ENCODE measurements at regions not wholly inside any gene's neighbourhood (a gene's known extent, or its start where the extent isn't known, plus 50 kb on each side); places are given as distances from the start of the nearest gene placed in this dataset.

DNA sequence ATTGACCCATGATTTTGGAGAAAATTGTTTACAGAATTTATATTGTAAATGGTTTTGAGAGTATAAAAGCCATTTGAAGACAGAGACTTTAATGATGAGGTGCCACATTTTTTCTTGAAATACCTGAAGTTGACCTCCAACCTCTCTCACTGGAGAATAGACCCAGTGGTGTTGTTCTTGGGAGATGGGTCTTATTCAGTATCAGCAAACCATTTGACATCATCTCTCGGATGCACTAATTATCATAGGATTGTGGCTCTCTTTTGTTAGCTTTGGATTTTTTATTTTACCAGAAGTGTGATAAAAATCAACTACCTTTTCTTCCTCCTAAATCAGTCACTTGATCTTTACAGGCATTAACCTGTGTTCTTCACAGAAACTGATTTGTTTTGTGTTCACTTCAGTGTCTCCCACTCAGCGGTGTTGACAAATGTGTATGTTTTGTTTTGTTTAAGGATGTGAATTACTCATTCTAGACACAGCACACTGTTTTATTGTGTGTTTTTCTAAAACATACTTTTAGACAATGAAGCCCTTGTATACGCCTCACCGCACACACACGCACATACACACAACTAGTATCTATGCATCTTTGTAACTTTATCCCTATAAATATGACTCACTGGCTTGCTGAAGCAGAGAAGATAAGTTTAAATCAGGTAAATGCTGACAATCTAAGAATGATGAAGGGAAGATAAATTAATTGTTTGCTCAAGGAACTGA is 455.6 kb downstream of the INHBA start:
- DNase-seq (ENCODE audit: low read depth) = peak; percentile 78

DNA sequence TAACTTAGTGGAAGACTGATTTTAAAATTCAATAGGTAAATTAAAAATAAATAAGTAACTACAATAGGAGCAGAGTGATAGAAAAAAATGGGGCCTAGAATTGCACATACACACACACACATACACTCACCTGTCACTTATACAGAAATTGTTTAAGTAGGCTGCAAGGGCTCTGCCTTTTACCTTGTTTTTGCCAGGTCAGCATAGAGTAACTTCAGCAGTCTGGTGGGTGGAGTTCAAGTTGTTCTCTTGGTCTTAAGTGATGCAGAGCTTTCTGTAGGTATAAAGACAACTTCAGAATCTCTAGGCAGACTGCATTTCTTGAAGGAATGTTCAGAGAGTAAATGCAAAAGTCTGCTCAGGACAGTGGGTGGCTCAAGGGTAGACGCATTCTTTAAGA is 457.0 kb downstream of the INHBA start:
- no peak for DNase-seq (ENCODE audit: low read depth)

DNA sequence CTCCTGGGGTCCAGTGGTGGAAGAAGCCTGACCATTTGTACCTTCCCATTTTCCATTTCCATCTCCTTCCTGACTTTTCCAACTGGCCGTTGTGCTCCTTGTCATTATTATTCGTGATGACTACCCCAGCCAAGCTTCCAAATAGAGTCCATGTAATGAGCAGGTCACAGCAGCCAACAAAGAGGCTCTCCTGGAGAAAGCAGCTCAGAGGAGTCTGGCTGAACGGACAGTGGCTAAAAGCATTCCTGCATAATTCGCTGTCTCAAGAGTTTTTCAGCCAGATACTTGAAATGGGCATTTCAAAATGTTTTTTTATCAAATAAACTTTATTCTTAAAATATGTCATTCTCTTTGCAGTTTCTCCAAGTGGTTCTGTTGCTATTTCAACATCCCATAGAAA is 458.6 kb downstream of the INHBA start:
- no peak for DNase-seq (ENCODE audit: low read depth)

DNA sequence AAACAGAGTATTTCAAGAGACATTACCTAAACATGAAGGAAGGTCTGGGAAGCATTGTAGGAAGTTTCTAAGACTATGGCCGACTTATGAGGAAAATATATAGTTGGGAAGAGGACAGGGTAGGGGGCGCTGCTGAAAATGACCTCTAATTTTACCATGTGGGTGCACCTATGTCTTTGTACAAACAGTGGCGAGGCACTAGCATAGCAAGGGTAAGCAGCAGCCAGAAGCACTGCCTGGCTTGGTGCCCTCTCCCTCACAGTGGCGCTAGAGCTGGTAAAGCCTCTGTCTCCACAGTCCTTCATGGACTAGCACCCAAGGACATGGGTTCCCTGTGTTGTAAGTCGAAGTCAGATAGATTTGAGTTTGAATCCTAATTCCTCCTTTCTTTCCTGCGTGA is 461.2 kb downstream of the INHBA start:
- no peak for DNase-seq (ENCODE audit: low read depth)

DNA sequence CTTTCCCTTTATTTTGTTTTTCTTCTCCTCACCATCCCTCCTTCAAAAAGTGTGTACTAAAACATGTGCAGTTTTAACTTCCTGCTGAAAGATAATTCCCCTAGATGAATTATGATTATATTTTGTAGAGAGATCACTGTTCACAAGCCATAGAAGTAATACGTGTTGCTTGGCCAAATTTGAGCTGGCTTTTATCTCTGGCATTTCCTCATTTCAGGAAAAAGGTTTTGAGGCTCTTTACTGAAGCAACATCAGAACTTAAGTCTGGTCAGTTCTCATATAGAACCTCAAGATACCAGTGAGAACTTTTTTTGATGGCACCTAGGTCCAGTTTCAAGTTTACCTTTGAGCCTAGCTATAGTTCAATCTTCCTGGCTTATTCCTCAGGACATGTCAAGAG is 463.3 kb downstream of the INHBA start:
- DNase-seq (ENCODE audit: low read depth) = no peak

DNA sequence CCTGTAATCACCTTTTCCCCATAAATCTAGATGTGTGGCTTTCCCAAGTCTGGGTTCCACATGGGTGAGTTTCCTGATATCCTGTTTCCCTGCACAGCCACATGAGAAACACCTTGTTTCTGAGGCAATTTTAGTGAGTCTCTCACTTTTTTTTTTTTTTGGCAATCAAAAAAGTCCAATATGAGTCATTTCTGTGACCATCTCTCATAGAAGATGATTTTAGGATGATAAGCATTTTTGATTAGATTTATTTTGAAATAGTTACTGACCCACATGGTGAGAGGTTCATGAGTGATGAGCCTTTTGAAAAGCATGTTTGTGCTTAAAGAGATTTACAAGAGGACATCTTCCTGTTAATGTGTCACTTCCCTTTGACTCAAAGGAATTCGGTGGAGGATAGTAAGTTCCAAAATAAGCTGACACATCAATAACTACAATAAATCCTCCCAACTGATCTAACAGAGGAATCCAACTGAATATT is 464.0 kb downstream of the INHBA start:
- DNase-seq (ENCODE audit: low read depth) = peak; percentile 87

DNA sequence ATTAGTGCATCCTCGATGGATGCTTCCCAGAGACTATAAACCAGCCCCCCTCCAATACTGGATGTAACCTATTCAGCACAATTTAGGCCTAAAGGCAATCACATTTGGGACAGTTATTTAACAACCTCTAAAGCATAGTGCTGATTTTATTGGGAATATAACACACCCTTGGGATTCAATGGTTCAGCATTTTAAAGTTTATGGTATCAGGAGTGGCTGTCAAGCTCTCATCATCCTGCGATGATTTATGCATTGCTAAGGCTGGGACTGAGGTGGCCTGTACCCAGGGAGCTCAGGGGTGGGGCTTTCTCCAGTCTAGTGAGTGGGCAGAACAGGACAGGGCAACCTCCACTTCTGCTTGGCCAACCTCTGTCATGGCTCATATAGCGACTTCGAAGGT is 464.9 kb downstream of the INHBA start:
- no peak for DNase-seq (ENCODE audit: low read depth)

DNA sequence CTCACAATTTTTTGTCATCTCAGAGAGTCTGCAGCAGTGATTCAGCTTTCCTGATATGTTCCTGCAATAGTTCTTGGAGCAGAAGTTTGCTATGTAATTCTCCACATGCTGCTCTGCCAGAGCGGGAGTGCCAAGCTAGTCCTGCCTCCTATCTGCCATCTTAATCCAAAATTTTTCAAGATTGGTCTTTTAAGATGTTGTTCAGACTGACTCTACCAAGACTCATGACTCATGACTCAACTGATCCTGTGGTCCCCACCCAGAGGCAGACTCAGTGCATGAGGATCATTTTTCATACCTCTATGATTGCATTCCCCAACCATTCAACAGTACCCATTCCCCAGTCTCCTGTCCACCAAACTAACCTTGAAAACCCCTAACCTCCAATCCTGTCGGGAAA is 470.8 kb downstream of the INHBA start:
- peak; percentile 66 for DNase-seq (ENCODE audit: low read depth)

DNA sequence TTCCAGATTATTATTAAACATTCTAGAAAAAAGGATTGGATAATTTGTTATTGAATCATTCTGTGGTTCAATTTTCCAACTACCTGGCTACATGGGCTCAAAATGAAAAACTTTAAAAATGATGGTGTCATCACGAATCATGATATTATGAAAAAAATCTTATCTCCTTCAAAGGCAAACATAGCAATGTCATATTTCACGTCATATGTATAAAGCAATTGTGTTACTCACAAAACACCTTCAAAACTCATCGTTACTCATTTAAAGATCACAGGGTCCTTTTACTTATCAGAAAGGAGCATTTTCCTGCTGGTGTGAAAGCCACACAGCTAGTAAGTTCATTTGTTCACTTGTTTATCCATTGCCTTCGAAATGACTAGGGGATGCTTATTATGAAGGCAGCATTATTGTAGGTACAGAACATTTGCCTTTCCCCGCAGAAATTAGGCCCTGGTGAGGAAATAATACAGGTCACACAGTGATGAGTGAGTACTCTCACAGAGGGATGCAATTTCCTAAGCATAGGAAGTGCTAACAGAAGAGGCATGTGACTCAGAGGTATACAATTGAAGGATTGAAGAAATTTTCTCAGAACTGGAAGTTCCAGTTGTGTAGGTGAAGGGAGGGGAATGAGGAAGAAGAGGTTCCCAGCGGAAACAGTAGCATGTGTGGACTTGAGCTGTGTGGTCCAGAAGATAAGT is 478.7 kb downstream of the INHBA start:
- DNase-seq (ENCODE audit: low read depth) = peak; percentile 73

DNA sequence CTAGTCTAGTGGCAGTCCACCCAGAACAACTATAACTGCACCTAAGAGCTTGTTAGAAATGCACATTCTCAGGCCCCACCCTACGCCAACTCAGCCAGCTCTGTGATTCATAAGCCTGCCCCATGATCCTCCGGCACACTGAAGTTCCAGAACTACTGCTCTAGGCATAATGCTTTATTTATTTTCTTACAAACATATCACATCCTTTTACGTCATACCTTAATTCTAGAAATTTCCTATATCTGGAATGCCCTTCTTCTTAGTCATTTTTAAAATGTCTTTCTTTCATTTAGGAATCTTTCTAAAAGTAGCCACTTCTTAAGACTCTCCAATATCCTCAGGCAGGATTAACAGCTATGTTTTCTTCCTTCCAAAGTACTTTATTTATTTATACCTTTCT is 480.1 kb downstream of the INHBA start:
- peak; percentile 53 for DNase-seq (ENCODE audit: low read depth)

DNA sequence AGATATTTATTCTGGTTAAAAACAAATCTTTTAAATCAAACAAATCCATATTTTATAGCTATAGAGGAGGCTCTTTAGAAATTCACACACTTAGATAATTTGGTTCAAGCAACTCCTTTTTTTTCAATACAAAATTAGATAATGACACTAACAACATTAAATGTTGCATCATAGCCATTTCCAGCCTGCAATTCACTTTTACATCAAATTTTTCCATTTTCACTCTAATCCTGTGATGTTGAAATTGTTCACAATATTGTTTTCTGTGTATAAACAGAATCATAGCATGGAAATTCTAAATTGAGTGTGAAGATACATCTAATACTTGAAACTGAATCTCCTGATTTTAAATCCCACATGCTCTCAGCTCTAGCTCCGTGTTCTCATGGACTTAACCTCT is 482.6 kb downstream of the INHBA start:
- no peak for DNase-seq (ENCODE audit: low read depth)

DNA sequence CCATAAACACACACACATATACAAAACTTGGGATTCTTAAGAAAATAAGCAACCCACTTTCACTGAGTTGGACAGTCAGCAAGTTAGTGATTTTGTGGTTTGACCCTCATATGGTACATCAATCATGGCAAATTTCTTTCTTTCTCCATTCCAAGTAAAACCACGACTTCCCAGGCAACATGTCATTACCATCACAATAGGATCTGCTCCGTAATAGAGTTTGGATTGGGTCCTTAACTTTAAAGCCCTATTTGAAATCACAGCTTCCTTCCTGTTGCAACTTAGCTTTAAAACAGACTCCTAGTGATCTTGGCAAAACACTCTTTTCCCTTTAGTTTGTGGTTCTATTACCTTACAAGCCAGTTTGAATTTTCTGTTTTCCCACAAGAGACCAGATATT is 483.6 kb downstream of the INHBA start:
- peak; percentile 54 for DNase-seq (ENCODE audit: low read depth)

DNA sequence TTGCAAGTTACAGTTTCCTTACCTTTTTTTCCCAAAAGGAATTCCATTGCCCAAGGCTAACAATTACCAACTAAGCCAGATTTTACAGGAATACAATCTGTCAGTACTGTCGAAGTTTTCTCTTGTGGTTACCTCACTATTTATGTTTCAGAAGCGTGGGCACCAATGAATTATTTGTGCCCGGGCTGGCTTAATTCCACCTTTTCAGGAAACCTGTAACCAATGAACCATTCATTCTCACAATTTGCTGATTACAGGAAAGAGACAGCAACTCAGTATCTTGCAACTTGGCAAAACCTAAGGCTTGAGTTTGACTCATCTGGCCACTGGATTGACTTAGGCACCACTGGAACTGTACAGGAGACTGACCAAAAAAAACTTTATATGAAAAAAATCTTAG is 485.6 kb downstream of the INHBA start:
- no peak for DNase-seq (ENCODE audit: low read depth)

DNA sequence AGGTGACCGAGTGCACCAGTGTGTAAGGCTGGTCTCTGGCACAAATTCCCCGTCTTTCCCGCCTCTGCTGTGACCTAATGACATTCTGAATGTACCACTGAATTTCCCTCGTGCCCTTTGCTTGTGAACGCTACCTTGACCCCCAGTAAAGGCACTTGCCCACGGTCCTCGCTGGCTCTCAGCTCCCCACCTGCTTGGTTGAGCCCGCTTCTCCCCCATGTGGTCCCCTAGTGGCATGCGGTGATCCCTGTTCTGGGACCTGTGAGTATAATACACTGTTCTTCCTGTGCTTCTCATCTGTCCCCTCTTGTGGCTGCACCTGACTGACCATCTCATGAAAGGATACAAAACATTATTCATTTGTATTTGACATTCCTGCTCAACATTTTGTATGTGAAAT is 495.7 kb downstream of the INHBA start:
- DNase-seq (ENCODE audit: low read depth) = no peak

DNA sequence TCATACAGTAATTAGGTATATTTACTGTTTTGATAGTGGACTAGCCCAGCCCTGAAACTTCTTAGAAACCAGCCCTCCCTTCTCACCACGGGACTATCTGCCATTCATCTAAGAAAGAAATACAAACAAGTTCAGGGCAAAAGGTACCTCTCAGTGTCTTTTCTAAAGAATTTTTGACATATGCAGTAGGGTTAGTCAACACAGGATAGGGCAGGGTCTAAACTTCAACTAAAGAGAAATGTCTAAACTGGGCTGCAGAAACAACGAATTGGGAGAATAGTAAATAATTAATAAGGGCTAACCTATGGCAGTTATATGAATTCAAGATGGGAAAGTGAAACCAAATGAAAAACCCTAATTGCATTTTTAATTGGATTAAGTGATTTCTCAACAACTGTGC is 496.6 kb downstream of the INHBA start:
- no peak for DNase-seq (ENCODE audit: low read depth)

DNA sequence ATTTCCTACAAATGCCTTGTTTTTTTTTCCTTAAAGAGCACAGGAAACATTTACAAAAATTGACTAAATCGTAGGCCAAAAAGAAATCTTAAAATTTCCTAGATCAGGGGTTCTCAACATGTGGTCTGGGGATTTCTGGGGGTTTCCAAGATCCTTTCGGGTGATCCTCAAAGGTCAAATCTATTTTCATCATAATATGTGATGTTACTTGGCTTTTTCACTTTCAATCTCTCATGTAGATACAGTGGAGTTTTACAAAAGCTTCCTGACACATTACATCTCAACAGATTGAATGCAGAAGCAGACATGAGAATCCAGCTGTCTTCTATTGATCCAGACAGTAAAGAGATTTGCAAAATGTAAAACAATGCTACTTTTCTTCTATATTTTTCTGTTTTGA is 497.3 kb downstream of the INHBA start:
- DNase-seq (ENCODE audit: low read depth) = no peak

DNA sequence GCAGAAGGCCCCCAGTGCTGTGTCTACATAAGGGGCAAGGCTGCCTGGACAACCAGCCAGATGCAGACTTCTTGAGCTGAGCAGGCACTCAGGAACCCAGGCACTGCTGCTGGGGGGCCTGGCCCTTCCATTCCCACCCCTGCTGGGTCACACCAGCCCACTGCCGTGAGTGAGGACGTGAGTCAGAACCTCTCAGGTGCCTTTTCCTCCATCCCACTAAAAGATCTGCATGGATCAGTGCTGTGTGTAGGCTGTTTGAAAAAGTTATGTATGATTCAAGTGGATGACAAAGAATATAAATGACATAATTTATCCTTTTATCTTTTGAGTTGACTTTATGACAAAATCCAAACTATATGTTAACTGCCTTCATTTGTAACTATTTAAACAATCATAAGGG is 499.3 kb downstream of the INHBA start:
- DNase-seq (ENCODE audit: low read depth) = no peak

DNA sequence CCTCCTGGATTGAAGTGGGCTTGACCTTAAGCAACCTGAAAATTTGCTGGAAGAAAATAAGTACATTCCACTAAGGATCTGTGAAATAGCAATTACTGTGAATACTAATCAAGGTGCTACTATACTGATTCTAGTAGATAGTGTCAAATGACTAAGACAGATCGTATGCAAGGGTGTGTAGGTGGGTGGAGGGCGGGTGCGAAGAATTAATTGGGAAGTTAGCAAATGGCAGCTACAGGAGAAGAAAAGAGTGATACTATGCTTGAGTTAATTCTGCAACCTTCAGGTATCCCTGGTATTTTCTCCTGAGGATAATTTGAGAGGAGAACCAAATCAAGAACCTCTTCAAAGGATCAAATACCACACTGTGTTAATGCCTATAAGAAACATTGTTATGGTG is 501.9 kb downstream of the INHBA start:
- DNase-seq (ENCODE audit: low read depth) = no peak

DNA sequence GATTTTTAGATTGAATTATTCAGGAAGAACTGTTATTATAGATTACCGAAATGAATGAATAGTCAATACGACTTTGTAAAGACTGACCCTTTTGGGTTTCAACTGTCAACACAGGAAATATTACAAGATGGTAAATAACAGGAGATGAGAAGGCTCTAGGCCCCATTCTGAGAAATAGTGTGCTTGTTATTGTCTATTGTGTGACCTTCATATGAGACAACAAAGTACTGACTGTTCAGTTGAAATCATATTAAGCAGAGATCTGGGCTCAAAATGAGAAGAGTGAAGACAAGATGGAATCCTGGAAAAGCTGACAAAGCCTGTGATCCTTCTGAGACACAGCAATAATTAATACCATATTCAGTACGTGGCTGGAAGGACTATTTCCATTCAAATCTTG is 503.8 kb downstream of the INHBA start:
- no peak for DNase-seq (ENCODE audit: low read depth)

DNA sequence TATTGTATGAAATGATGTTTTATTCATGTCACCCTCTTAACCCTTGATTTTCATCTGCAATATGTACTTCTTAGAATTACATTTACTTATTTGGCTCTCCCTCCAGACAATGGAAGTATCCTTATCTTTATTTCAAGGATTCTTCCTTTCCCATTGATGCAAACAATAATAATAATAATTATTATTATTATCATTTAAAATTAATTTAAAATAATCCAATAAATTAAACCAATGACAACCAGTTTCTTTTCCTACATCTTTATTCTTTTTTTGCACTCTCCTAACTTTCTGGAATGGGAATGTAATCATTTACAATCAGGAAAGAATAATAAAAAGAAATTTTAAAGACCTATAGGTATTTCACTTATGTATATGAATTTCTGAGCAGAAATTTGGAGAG is 504.4 kb downstream of the INHBA start:
- no peak for DNase-seq (ENCODE audit: low read depth)

DNA sequence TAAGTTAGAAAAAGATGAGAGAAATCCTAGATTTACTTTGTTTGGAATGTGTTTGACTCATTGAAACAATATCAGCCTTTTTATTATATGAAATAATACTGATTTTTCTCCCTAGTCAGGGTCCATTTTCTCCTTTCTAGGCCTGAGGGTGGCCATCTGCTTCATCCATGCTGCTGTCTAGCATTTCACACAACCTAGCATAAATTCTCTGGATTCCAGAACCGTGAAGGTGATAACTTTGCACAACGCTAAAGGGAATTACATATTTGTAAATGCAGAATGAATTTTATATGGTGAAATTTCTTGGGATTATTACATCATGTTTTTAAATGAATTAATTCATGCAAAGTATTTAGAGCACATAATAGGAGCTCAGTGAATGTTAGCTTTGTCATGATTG is 505.1 kb downstream of the INHBA start:
- no peak for DNase-seq (ENCODE audit: low read depth)

DNA sequence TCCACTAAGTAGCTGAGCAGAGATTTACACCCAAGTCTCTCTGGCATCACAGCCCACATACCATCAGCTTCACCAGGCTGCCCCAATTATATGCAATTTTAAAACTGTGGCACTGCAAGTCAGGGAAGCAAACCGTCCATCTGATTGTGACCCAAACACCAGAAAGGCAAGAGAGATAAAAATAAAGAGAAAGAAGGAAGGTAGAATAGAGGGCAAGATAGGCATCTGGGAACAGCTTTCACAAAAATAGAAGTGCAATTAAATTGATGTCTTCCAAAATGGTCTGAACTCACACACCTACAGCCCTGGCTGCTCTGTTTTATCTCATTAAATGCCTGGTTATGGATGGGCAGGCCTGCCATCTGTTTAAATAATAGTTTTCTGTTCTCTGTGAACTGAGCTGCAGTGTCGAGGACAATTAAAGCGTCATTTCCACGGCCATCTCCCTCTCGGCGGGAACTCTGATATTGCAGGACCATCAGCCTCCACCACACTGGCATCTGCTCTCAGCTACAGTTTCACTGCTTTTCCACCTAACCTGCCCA is 509.1 kb downstream of the INHBA start:
- DNase-seq (ENCODE audit: low read depth) = no peak

DNA sequence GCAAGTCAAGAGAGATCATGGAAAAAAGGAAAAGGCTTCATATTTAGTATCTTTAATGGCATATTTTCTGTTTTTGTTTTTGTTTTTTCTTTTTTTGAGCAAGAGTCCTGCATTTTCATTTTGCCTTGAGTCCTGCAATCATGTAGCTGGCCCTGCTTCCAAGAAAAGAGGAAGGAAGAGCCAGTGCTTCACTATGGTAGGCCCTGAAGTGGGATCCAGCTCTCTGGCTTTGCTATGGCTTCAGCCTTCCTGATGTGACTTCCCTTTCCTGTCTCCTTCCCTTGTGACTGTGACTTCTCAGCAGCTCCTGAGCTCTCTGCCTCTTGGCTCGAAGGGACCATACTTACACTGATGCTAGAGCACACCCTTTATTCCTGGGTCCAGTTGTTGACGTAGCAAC is 512.3 kb downstream of the INHBA start:
- DNase-seq (ENCODE audit: low read depth) = no peak

Data from HT1080 (cell line).